IMR-90 (cell line): ENCODE measurements at regions not wholly inside any gene's neighbourhood (a gene's known extent, or its start where the extent isn't known, plus 50 kb on each side); places are given as distances from the start of the nearest gene placed in this dataset.

Experiments
- ATAC-seq: fragments of 200-7000 bp; cut with Tn5 transposase; 2 replicates; pipeline ENCODE4 v1.9.1; 2020; ENCODE audit warnings: low read depth, mild to moderate bottlenecking, moderate library complexity
- BruUV-seq: library from RNA; stranded (reverse); fragments of 400-500 nt; replicated peaks from 2 replicates; lab custom pipeline; 2021; lab: Mats Ljungman, UMichigan
- CTCF ChIA-PET: fragments of 300-600 bp; formaldehyde crosslinking; extraction: SDS; loops from one replicate; lab custom pipeline; 2021; ENCODE audit warnings: antibody characterized with exemption; lab: Yijun Ruan, JAX
- POLR2A ChIA-PET: fragments of 300-600 bp; sonication (Branson Sonifier 250); formaldehyde crosslinking; loops from one replicate; lab custom pipeline; 2022; ENCODE audit warnings: antibody characterized with exemption; ENCODE audit not compliant: unreplicated experiment; lab: Charles Lee
- DNase-seq: peaks from one replicate; pipeline ENCODE4 v3.0.0; 2013
- H2AFZ ChIP-seq: replicated peaks from 2 replicates; pipeline ENCODE3; 2013; ENCODE audit warnings: low read length, mild to moderate bottlenecking; ENCODE audit not compliant: poor library complexity
- H2AK5ac ChIP-seq: 2 replicates; pipeline ENCODE4 v1.6.1; 2013; ENCODE audit warnings: low read depth, low read length, inconsistent platforms
- H2AK9ac ChIP-seq: replicated peaks from 2 replicates; pipeline ENCODE3; 2013; ENCODE audit warnings: mild to moderate bottlenecking, low read depth, low read length, moderate library complexity; ENCODE audit not compliant: poor library complexity
- H2BK120ac ChIP-seq: 2 replicates; pipeline ENCODE4 v1.6.1; 2013; ENCODE audit warnings: low read depth, low read length, inconsistent platforms
- H2BK15ac ChIP-seq: 3 replicates; pipeline ENCODE4 v1.6.1; 2013; ENCODE audit warnings: low read depth, low read length, inconsistent platforms
- H2BK20ac ChIP-seq: 2 replicates; pipeline ENCODE4 v1.6.1; 2013; ENCODE audit warnings: low read depth, mild to moderate bottlenecking, inconsistent platforms, low read length, moderate library complexity
- H2BK5ac ChIP-seq: 2 replicates; pipeline ENCODE4 v1.6.1; 2013; ENCODE audit warnings: mild to moderate bottlenecking, low read depth, low read length, inconsistent platforms; ENCODE audit not compliant: poor library complexity, severe bottlenecking
- H3K14ac ChIP-seq: replicated peaks from 2 replicates; pipeline ENCODE4 v1.6.1; 2013; ENCODE audit warnings: low read depth, low read length, inconsistent platforms
- H3K18ac ChIP-seq: 2 replicates; pipeline ENCODE4 v1.6.1; 2013; ENCODE audit warnings: low read depth, low read length, control low read depth
- H3K23ac ChIP-seq: 2 replicates; pipeline ENCODE4 v1.6.1; 2013; ENCODE audit warnings: low read depth, low read length, inconsistent platforms
- H3K27ac ChIP-seq: 2 replicates; pipeline ENCODE4 v1.5.1; 2013; ENCODE audit warnings: mild to moderate bottlenecking, control low read depth, low read length; ENCODE audit not compliant: insufficient read depth
- H3K27me3 ChIP-seq: 2 replicates; pipeline ENCODE4 v1.6.1; 2013; ENCODE audit warnings: low read length; ENCODE audit not compliant: control insufficient read depth, insufficient read depth
- H3K36me3 ChIP-seq: 2 replicates; pipeline ENCODE4 v1.6.1; 2013; ENCODE audit warnings: low read length, mixed read lengths; ENCODE audit not compliant: control insufficient read depth, insufficient read depth
- H3K4ac ChIP-seq: 2 replicates; pipeline ENCODE4 v1.6.1; 2013; ENCODE audit warnings: low read depth, low read length, inconsistent platforms
- H3K4me1 ChIP-seq: 2 replicates; pipeline ENCODE4 v1.6.1; 2013; ENCODE audit warnings: low read length, mixed read lengths; ENCODE audit not compliant: control insufficient read depth, insufficient read depth
- H3K4me2 ChIP-seq: 2 replicates; pipeline ENCODE4 v1.6.1; 2013; ENCODE audit warnings: low read depth, mild to moderate bottlenecking, control low read depth, low read length, moderate library complexity
- H3K4me3 ChIP-seq: 2 replicates; pipeline ENCODE4 v1.5.1; 2013; ENCODE audit warnings: low read depth, mild to moderate bottlenecking, control low read depth, low read length, moderate library complexity; ENCODE audit not compliant: insufficient read depth
- H3K56ac ChIP-seq: 2 replicates; pipeline ENCODE4 v1.6.1; 2013; ENCODE audit warnings: low read length, inconsistent platforms; ENCODE audit not compliant: insufficient read depth; ENCODE audit errors: extremely low read depth
- H3K79me1 ChIP-seq, 2 experiments: 2 replicates each; pipeline ENCODE4 v1.6.1; 2013; ENCODE audit warnings: low read length in 2 of 2, inconsistent platforms in 1 of 2, low read depth in 1 of 2
- H3K9ac ChIP-seq: 2 replicates; pipeline ENCODE4 v1.6.1; 2013; ENCODE audit warnings: low read depth, low read length, control low read depth
- H3K9me1 ChIP-seq: 2 replicates; pipeline ENCODE4 v1.6.1; 2013; ENCODE audit warnings: low read length, inconsistent platforms; ENCODE audit not compliant: insufficient read depth
- H3K9me3 ChIP-seq: 2 replicates; pipeline ENCODE4 v1.6.1; 2013; ENCODE audit warnings: low read length; ENCODE audit not compliant: control insufficient read depth, insufficient read depth
- H4K20me1 ChIP-seq: 2 replicates; pipeline ENCODE4 v1.6.1; 2013; ENCODE audit warnings: low read length, inconsistent platforms; ENCODE audit not compliant: insufficient read depth
- H4K5ac ChIP-seq: 2 replicates; pipeline ENCODE4 v1.6.1; 2013; ENCODE audit warnings: mild to moderate bottlenecking, low read depth, low read length, control low read depth
- H4K8ac ChIP-seq, 2 experiments: 2 replicates each; pipeline ENCODE4 v1.6.1; 2013; ENCODE audit warnings: low read depth in 2 of 2, low read length in 2 of 2, control low read depth in 1 of 2, inconsistent platforms in 1 of 2
- H4K91ac ChIP-seq: 2 replicates; pipeline ENCODE4 v1.6.1; 2013; ENCODE audit warnings: low read depth, low read length, inconsistent platforms; ENCODE audit not compliant: insufficient read depth
- BHLHE40 ChIP-seq: fragments of 150-350 bp; IDR thresholded peaks from 2 replicates; pipeline ENCODE4 v1.6.1; 2016; ENCODE audit warnings: mild to moderate bottlenecking, low read depth, low read length
- CEBPB ChIP-seq: IDR thresholded peaks from 2 replicates; pipeline ENCODE4 v1.6.1; 2012; ENCODE audit warnings: low read depth, low read length, improper control_type of control experiment
- CTCF ChIP-seq: conservative IDR thresholded peaks from 2 replicates; pipeline ENCODE4 v1.5.1; 2012; ENCODE audit warnings: mild to moderate bottlenecking, low read depth, low read length, improper control_type of control experiment
- ELK1 ChIP-seq: fragments of 150-350 bp; IDR thresholded peaks from 2 replicates; pipeline ENCODE4 v1.6.1; 2016; ENCODE audit warnings: low read depth, mild to moderate bottlenecking, low read length, moderate library complexity, borderline replicate concordance
- FOS ChIP-seq: fragments of 150-350 bp; IDR thresholded peaks from 2 replicates; pipeline ENCODE4 v1.6.1; 2016; ENCODE audit warnings: low read depth, low read length
- MAFK ChIP-seq: IDR thresholded peaks from 2 replicates; pipeline ENCODE4 v1.6.1; 2012; ENCODE audit warnings: low read depth, low read length, improper control_type of control experiment
- MAZ ChIP-seq: IDR thresholded peaks from 2 replicates; pipeline ENCODE4 v1.6.1; 2012; ENCODE audit warnings: low read depth, mild to moderate bottlenecking, low read length, improper control_type of control experiment, moderate library complexity, borderline replicate concordance
- MXI1 ChIP-seq: IDR thresholded peaks from 2 replicates; pipeline ENCODE4 v1.6.1; 2012; ENCODE audit warnings: low read depth, mild to moderate bottlenecking, low read length, moderate library complexity, borderline replicate concordance
- NFE2L2 ChIP-seq: fragments of 150-350 bp; IDR thresholded peaks from 2 replicates; pipeline ENCODE4 v1.6.1; 2016; ENCODE audit warnings: low read depth, mild to moderate bottlenecking, low read length
- POLR2A ChIP-seq: IDR thresholded peaks from 2 replicates; pipeline ENCODE4 v1.6.1; 2012; ENCODE audit warnings: mild to moderate bottlenecking, low read depth, low read length
- RAD21 ChIP-seq: IDR thresholded peaks from 2 replicates; pipeline ENCODE4 v1.6.1; 2012; ENCODE audit warnings: low read length, improper control_type of control experiment
- RFX5 ChIP-seq: IDR thresholded peaks from 2 replicates; pipeline ENCODE4 v1.8.0; 2012; ENCODE audit warnings: low read depth, mild to moderate bottlenecking, low read length, moderate library complexity
- SMC3 ChIP-seq: fragments of 150-350 bp; IDR thresholded peaks from 2 replicates; pipeline ENCODE4 v1.6.1; 2016; ENCODE audit warnings: low read depth, mild to moderate bottlenecking, antibody characterized with exemption, low read length, moderate library complexity
- USF2 ChIP-seq: fragments of 150-350 bp; IDR thresholded peaks from 2 replicates; pipeline ENCODE4 v1.6.1; 2017; ENCODE audit warnings: mild to moderate bottlenecking, antibody characterized with exemption, low read length, low read depth
- WGBS, 2 experiments: methylation state at CpG; one replicate each; pipeline versions ENCODE4 v1.1.5 to v1.1.7; 2013; ENCODE audit warnings: missing lambda C conversion rate in 2 of 2; ENCODE audit not compliant: insufficient read length in 1 of 2; ENCODE audit errors: extremely low coverage in 2 of 2; 5-methylcytosine and 5-hydroxymethylcytosine counted together
- dilution Hi-C: fragments of 300-500 bp; cut with HindIII; formaldehyde crosslinking; loops from one replicate; pipeline ENCODE4 v1.14.3; 2018; ENCODE audit warnings: low sequenced_read_pairs; ENCODE audit not compliant: unreplicated experiment
- in situ Hi-C: fragments of 300-500 bp; cut with MboI; formaldehyde crosslinking; loops from 3 replicates; pipeline ENCODE4 v1.14.3; 2019; ENCODE audit warnings: low sequenced_read_pairs, inconsistent platforms, mixed read lengths
- intact Hi-C: fragments of 100-400 bp; cut with micrococcal nuclease; formaldehyde crosslinking; loops from 2 replicates; pipeline ENCODE4 v1.10.0; 2022

- no peaks in the 10 kb centered on the region for H4K20me1 ChIP-seq
- ChIA-PET CTCF (no interaction called here), POLR2A (no interaction called here)
- no peak overlapping the region for H4K5ac ChIP-seq
- no peaks in the 10 kb centered on the region for H3K27me3 ChIP-seq
- no peak overlapping the region for H2BK5ac ChIP-seq
- TF ChIP-seq POLR2A (no peak), MXI1 (no peak), MAZ (no peak), USF2 (no peak), CEBPB (no peak), FOS (no peak), ELK1 (no peak), NFE2L2 (no peak), MAFK (no peak), RAD21 (no peak), BHLHE40 (no peak), SMC3 (no peak), CTCF (no peak), RFX5 (no peak)
- H3K4me2 ChIP-seq = no peak overlapping the region
- H2AFZ ChIP-seq = no peak overlapping the region
- H3K36me3 ChIP-seq = no peaks in the 10 kb centered on the region
- H3K56ac ChIP-seq = no peak overlapping the region
- H3K4ac ChIP-seq = no peak overlapping the region
- no peaks in the 10 kb centered on the region for H3K4me1 ChIP-seq
- no peak overlapping the region for H3K27ac ChIP-seq
- ATAC-seq = no peak
- BruUV-seq = no TSS peak
- H3K23ac ChIP-seq = no peak overlapping the region
- H3K14ac ChIP-seq = no peak overlapping the region
- no peak for DNase-seq
- in situ Hi-C loops = no loop called here
- 50% methylated on average over 1 of the region's 5 CpGs; no CpG with 5 or more reads in 1 of the 2 experiments for WGBS, 2 experiments
- intact Hi-C loops = no loop called here
- H4K8ac ChIP-seq = no peak overlapping the region
- no peak overlapping the region for H2BK20ac ChIP-seq
- peaks cover 11% of the 10 kb centered on the region for H3K9me3 ChIP-seq
- H2AK9ac ChIP-seq = no peak overlapping the region
- H3K79me1 ChIP-seq = no peaks in the 10 kb centered on the region
- H2AK5ac ChIP-seq = no peak overlapping the region
- H4K91ac ChIP-seq = no peak overlapping the region
- dilution Hi-C loops = no loop called here
- H3K9ac ChIP-seq = no peak overlapping the region
- no peak overlapping the region for H2BK120ac ChIP-seq
- H3K4me3 ChIP-seq = no peak overlapping the region
- H3K18ac ChIP-seq = no peak overlapping the region
- no peaks in the 10 kb centered on the region for H3K9me1 ChIP-seq
- no peak overlapping the region for H2BK15ac ChIP-seq
Measured at GRCh38 chr17:31650756-31651520, 208.1 kb downstream of the COPRS start.
